HepG2 (cell line): ENCODE measurements at regions not wholly inside any gene's neighbourhood (a gene's known extent, or its start where the extent isn't known, plus 50 kb on each side); places are given as distances from the start of the nearest gene placed in this dataset.

Source experiments
- JUND ChIP-seq: sonication (generic); formaldehyde crosslinking; IDR thresholded peaks from 2 replicates; pipeline ENCODE4 v1.8.0; 2022; ENCODE audit warnings: mild to moderate bottlenecking, missing genetic modification reagents
- ZFX ChIP-seq: sonication (generic); formaldehyde crosslinking; IDR thresholded peaks from 2 replicates; pipeline ENCODE4 v1.4.0; 2020; ENCODE audit warnings: mild to moderate bottlenecking, low read depth, missing genetic modification reagents, moderate library complexity
- ZNF780A ChIP-seq: sonication (generic); formaldehyde crosslinking; IDR thresholded peaks from 2 replicates; pipeline ENCODE4 v1.8.0; 2022; ENCODE audit warnings: mild to moderate bottlenecking, missing genetic modification reagents, moderate library complexity
- TF ChIP-seq, protein P1 (sequence below): sonication (generic); formaldehyde crosslinking; IDR thresholded peaks from 2 replicates; pipeline ENCODE4 v1.5.0; 2020; ENCODE audit warnings: mild to moderate bottlenecking, missing genetic modification reagents, moderate library complexity
- TF ChIP-seq, protein P2 (sequence below): sonication (generic); formaldehyde crosslinking; IDR thresholded peaks from 2 replicates; pipeline ENCODE4 v1.4.0; 2020; ENCODE audit warnings: missing genetic modification reagents, borderline replicate concordance

DNA sequence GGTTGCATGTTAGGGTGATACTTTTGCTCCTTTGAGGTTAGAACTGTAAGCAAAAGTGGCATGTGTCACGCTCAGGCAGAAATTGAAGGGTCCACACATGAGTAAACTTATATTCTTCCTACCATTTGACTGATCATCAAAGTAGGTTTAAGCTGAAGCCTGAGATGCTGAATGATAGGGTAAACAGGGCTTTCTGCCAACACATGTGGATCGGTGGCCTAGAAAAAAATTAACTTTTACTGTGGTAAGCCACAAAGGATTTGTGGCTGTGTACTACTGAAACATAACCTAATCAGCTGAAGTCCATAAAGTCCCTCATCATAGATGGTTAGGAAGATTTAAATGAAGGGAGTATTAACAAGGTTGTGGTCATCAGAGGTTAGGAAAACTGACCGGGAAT lies 1070.1 kb downstream of the STPG2 start:
- no peak for TF ChIP-seq ZNF780A (CRISPR knock-in tag)
- TF ChIP-seq, protein P1, sequence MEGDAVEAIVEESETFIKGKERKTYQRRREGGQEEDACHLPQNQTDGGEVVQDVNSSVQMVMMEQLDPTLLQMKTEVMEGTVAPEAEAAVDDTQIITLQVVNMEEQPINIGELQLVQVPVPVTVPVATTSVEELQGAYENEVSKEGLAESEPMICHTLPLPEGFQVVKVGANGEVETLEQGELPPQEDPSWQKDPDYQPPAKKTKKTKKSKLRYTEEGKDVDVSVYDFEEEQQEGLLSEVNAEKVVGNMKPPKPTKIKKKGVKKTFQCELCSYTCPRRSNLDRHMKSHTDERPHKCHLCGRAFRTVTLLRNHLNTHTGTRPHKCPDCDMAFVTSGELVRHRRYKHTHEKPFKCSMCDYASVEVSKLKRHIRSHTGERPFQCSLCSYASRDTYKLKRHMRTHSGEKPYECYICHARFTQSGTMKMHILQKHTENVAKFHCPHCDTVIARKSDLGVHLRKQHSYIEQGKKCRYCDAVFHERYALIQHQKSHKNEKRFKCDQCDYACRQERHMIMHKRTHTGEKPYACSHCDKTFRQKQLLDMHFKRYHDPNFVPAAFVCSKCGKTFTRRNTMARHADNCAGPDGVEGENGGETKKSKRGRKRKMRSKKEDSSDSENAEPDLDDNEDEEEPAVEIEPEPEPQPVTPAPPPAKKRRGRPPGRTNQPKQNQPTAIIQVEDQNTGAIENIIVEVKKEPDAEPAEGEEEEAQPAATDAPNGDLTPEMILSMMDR: no peak
- TF ChIP-seq JUND (CRISPR knock-in tag): no peak
- no peak for TF ChIP-seq ZFX (CRISPR knock-in tag)
- TF ChIP-seq, protein P2, sequence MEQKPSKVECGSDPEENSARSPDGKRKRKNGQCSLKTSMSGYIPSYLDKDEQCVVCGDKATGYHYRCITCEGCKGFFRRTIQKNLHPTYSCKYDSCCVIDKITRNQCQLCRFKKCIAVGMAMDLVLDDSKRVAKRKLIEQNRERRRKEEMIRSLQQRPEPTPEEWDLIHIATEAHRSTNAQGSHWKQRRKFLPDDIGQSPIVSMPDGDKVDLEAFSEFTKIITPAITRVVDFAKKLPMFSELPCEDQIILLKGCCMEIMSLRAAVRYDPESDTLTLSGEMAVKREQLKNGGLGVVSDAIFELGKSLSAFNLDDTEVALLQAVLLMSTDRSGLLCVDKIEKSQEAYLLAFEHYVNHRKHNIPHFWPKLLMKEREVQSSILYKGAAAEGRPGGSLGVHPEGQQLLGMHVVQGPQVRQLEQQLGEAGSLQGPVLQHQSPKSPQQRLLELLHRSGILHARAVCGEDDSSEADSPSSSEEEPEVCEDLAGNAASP (CRISPR knock-in tag): no peak
